HG02571 (cell line): ENCODE measurements at regions not wholly inside any gene's neighbourhood (a gene's known extent, or its start where the extent isn't known, plus 50 kb on each side); places are given as distances from the start of the nearest gene placed in this dataset.

Experiments used
- ATAC-seq: cut with Tn5 transposase; IDR thresholded peaks from one replicate; pipeline ENCODE4 v1.9.1; 2021; ENCODE audit warnings: mild to moderate bottlenecking, moderate library complexity; ENCODE audit not compliant: unreplicated experiment

DNA sequence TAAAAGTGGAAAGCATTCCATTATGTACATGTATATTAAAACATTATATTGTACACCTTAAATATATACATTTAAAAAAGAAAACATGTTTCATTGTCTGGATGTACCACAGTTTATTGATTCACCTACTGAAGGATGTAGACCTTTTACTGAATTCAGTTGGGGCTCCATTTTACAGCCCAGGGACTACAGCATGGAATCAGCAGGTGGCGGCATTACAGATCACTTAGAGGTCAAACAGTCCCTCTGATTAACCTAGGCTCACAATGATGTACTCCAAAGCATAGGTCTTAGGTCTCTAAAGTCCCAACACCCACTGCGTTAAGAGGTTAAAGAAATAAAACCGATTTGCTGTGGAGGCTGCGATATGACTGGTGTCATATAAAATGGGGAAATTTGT lies 490.9 kb downstream of the SHISA9 start:
- no peak for ATAC-seq

DNA sequence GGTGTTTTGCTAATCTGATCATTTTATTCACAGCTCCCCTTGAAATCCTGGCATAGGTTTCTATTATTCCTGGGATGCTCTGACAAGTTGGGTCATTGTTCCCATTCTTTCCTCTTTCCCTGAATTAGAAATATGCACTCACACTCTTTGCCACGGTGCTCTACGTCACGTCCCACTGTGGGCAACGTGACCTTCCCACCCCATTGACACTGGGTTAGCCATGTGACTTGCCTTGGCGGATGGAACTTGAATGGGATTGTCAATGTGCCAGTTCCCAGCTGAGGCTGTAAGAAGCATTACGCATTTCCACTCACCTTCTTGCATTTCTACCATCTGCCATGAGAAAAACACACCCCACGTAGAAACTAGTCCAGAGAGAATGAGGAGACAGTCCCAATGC lies 492.4 kb downstream of the SHISA9 start:
- ATAC-seq, result no peak

DNA sequence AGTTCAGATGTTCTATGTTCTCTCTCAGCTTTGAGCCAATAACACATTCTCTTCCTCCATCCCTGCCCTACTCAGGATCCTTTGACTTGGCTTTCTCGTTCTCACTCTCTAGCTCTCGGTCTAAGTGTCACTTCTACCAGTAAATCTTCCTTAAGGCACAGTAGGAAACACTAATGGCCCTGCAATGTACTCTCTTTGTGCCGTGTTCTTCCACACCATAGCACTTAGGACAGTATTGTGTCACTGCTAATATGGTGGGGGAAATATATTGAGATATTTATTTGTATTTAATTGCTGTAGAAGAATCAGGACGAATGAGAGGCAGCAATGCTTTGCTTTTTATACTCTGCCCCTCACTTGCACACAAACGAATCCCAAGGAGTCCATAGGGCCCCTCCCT lies 493.1 kb downstream of the SHISA9 start:
- ATAC-seq, result no peak

DNA sequence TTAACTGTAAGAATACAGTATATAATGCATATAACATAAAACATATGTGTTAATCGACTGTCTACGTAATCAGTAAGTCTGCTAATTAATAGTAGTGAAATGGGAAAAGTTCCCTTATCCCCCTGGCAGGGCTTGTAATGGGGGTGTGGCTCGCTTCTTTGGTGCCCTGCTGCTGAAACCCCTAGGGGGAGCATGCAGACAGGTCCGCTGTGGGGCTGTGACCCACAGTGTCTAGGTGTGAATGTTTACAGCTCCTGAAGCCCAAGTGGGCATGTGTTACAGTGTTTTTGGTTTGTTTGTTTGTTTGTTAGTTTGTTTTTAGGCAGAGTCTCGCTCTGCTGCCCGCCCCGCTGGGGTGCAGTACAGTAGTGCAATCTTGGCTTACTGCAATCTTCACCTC lies 495.7 kb downstream of the SHISA9 start:
- no peak for ATAC-seq

DNA sequence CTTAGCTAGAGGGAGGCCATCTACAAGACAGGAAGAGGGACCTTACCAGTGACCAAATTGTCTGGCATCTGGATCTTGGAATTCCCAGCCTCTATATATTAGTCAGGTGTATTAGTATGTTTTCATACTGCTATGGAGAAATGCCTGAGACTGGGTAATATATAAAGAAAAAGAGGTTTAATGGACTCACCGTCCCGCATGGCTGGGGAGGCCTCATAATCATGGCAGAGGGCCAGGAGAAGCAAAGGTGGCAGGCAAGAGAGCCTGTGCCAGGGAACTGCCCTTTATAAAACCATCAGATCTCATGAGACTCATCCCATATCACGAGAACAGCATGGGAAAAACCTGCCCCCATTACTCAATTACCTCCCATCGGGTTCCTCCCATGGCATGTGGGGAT lies 500.2 kb downstream of the SHISA9 start:
- no peak for ATAC-seq

DNA sequence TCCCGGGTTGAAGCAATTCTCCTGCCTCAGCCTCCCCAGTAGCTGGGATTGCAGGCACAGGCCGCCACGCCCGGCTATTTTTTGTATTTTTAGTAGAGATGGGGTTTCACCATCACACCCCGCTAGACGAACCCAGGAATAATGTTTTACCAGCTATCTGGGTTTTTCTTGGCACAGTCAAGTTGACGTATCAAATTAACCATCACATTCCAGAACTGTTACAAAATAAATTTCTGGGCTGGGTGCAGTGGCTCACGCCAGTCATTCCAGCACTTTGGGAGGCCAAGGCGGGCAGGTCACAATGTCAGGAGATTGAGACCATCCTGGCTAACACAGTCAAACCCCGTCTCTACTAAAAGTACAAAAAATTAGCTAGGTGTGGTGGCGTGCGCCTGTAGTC lies 501.2 kb downstream of the SHISA9 start:
- no peak for ATAC-seq

DNA sequence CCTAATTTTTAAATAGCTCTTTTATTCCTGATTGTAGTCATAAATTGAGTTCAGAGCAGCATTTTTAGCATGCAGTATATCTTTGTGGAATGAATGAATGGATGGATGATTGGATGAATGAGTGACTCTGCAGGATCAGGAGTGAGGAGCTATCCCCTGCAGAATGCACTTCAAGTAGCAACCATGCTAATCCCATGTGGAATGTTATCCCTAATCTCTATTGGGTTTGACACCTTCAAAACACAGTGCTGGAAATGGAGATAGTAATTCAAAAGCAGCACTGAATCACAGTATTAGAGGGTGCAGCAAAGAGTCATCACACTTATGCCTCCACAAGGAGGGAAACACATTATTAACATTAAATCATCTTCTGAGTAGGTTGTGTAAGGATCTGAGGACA lies 501.9 kb downstream of the SHISA9 start:
- no peak for ATAC-seq

DNA sequence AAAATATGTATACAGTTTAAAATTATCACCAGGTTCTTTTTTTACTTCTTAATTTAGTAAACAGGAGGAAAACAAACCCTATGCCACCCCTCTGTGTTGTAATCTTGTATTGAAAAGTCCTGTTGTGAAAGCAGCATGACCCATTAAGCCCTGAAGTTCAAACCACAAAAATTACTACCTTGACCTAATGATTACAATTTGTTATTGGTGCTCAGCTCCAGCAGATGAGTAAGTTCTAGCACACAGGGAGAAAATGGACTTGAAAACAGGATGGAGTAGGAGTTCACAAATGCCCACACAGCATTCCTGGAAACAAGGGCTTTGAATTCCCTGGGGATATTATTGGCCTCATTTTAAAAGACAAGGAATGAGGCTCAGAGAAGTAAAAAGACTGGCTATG lies 505.8 kb upstream of the ERCC4 start:
- ATAC-seq, result no peak

DNA sequence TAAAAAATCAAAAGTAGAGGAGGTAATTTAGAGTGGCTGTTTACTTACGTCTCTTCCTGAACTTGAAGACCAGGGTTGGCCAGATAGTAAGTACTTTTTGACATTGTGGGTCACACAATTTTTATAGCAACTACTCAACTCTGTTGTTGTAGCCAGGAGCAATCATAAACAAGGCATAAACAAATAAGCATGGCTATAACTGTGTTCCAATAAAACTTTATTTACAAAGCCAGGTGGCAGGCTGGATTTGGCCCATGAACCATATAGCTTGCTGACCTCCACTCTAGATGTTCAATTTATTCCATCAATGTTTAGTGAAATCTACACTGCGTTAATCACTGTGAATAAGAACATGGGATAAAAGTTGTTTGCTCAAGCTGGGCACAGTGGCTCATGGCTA lies 500.4 kb upstream of the ERCC4 start:
- ATAC-seq, result no peak

DNA sequence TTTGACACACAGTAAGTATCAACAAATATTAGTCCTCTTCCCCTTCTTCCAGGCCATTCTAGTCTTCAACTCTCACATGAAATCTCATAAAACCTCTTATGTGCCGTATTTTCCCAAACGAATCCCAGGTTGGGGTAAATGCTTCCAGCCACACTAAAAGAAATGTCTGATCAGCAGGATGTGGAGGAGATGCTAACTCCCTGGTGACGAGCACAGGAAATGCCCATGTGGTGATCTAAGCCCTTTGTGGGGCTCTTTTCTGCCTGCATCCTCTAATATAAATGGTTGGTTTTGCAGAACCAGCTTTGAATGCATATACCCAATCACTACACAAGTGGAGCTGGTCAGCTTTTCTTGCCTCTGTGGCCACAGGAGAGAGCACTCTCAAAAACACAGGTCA lies 498.2 kb upstream of the ERCC4 start:
- ATAC-seq, result no peak

DNA sequence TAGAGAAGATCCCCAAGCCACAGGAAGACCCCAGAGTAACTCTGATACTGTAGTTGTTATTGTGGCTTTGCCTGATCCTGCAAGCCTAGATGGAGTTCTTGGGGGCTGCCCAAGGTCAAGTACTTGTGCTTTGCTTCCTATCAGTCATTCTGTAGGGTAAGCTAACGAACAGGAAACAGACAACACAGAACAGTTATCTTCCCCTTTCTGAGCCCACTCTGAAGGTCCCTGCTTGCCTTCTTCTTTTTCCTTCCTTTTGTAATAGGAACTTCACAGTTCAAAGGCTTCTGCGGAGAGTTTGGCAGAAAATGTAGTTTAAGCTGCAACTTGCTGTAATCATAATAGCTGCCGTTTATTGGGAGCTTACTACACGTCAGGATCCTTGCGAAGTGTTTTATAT lies 494.1 kb upstream of the ERCC4 start:
- no peak for ATAC-seq

DNA sequence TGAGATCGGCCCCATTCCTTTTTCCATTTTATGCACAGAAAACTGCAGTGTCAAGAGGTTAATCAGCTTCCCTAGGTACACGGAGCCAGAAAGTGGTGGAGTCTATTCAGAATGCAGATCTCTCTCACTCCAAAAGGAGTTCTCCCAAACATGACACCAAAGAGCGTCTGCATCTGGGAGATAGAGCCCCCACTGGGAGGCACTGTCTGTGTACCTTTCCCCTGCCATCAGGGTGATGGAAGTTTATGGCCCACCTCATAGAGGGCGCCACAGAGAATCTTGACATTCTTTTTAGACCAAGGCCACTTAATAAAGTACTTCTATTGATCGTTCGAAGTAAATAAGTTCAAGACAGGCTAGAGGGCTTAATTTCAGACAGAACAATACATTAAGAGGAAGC lies 493.7 kb upstream of the ERCC4 start:
- no peak for ATAC-seq

DNA sequence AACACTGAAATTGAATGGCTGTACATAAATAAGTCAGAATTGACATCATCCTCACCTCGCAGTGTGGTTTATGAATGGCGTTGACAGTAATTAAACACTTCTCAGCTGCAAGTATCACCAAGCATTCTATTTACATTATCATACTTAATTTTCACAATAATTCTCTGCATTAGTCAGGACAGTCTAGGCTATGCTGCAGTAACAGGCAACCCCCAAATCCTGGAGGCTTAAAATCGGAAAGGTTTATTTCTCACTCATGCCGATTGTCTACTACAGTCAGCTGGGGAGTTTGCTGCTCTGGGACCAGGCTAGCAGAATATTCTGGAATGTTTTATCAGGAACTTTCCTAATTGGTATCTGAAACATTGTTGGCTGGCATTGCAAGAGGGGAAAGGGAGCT lies 493.2 kb upstream of the ERCC4 start:
- no peak for ATAC-seq

DNA sequence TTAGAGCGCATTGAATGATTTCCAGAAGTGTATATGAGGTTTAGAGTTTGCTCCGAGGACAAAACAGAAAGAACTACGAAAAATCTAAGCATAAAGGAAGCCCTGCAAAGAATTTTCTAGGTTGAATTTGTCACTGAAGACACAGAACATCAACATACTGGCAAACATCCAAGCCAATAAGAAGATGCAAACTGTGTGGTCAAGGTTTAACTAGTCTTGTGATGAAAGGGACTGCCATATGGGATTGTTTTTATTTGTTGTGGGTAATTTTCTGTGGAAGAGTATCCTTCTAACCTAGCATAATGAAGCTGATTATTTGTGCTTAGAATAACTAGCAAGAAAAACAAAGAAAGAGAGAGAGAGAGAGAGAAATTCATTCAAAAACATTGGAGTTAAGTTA lies 492.0 kb upstream of the ERCC4 start:
- ATAC-seq, result no peak

DNA sequence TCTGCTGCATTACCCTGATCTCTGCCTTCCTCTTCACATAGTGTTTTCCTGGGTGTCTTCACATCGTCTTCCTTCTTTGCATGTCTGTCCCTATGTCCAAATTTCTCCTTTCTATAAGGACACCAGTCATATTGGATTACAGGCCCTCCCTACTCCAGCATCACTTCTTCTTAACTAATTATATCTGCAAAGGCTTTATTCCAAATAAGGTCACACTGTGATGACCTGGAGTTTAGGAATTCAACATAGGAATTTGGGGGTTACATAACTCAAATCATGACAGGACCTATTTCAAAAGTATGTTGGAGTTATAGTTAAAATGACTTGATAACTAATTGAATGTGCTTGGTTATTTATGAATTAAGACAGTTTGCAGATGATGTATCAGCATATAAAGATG lies 490.5 kb upstream of the ERCC4 start:
- no peak for ATAC-seq

DNA sequence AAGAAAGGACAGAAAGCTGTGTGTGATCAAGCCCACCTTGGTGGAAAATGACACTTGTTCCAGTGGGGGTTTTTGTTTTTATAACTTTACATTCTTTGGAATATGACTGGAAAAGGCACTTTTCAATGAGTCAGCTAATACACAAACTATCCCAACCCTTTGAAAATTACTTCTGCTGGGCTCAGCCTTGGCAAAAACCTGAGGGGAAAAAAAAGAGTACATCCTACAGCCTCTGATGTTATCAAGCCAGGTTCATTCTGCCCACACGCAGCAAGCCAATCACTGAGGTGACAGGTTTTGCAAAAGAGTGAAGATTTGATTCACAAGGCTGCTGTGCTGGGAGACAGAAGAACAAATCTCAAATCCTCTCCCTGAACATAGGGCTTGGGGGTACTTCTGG lies 484.5 kb upstream of the ERCC4 start:
- no peak for ATAC-seq

DNA sequence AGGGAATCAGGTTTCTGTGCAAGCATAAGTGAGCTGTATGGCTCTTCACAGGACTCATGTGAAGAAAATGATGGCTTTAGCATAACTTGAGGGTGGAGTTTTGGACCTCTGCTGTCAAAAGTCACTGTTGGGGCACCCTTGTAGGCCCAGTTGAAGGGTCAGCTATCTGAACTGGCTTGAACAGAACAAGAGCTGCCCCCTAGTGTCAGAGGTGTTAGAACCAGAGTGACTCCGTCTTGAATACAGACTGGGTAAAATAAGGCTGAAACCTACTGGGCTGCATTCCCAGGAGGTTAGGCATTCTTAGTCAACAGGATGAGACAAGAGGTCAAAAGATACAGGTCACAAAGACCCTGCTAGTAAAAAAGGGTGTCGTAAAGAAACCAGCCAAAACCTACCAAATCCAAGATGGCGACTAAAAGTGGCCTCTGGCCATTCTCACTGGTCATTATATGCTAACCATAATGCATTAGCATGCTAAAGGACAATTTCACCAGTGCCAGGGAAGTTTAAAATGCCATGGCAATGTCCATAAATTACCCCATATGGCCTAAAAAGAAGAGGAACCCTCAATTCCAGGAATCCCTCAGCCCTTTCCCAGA lies 484.0 kb upstream of the ERCC4 start:
- no peak for ATAC-seq

DNA sequence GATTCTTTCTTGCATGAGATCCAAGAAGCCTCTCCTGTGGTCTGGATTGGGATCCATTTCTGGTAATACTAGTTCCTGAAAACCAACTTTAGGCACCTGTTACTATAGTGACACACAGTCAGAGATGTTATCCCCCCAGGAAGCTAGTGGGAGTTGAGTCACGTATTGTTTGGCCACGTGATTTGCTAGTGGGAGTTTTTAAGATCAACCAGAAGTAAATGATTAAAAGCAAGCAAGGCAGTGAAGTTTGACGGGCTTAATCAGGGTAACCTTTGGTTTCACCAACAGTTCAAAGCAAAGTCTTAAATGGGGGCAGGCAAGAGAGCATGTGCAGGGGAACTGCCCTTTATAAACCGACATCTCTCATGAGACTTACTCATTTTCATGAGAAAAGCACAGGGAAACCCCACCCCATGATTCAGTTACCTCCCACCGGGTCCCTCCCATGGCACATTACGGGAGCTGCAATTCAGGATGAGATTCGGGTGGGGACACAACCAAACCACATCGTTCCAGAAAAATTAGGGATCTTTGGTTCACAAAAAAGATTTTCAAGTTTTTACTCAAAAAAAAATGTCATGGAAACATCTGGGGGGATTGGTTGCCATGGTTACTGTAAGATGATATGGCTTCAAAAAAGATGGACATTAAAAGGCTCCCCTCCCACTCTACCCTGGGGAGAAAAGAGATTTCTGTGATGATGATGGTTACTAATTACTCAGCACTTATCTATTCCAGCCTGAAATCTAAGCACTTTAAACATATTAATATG lies 483.1 kb upstream of the ERCC4 start:
- peak; percentile 56 for ATAC-seq

DNA sequence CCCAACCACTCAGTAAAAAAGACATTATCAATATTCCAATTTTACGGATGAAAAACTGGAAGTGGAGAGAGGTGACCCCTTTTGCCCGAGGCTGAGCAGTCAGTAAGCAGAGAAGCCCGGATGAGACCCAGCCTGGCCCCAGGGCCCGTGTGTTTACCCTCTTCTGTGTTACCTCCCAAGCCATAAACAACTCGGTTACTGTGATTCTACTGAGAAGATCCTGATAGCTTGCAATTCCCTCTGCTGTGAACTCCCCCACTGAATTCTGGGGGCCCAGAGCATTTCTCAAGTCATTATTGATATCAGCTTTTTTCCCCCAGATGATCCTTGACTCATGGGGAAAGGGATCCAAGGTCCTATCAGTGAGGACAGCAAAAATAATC lies 482.6 kb upstream of the ERCC4 start:
- no peak for ATAC-seq

DNA sequence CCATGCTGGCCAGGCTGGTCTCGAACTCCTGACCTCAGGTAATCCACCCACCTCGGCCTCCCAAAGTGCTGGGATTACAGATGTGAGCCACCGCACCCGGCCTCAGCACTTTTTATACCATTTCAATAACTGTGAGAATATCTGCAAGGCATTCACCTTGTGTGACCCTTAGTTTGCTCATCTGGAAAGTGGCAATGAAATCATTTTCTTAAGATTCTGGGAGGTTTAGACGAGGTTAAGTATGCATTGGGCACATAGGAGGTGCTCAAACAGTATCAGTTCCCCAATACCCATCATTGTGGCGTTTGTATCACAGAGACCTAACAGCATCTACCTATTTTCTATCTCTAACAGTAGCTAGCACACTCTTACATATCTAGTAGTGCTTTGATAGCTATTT lies 481.9 kb upstream of the ERCC4 start:
- ATAC-seq, result no peak

DNA sequence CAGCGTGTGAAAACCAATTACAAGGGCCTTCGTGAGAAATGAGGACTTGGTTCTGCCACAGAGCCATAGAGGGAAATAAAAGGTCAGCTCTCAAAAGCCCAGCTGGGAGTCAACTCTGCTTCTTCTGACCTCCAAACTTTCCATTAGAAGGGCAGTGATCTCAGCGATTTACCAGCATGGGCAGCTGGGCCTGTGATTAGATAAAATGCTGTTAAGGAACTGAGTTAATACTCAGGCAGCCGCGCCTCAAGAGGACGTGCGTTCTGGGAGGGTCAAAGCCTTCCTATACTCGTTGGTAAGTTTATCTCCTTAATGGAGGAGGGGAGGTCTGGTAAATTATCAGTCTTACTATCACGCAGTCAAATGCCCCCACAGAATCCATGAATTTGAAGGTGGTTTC lies 480.2 kb upstream of the ERCC4 start:
- no peak for ATAC-seq

DNA sequence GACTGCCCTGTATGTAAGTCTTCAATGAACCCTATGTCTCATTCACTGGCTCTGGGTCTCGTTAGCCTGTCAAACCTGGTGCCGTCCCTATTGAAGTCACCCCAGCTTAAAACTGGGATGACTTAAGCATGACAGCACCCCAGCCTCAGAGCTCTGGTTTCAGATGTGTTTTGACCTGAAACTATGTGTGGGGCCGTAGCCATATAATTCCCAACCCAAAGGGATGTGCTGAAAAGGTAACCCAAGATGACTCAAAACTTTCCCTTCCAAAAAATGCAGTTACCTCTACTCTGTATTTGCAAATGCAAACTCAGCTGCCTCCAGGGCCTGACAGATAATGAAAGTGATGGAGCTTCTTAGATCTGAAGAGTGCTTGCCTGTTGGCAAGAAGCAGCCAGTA lies 478.3 kb upstream of the ERCC4 start:
- ATAC-seq, result peak; percentile 44

DNA sequence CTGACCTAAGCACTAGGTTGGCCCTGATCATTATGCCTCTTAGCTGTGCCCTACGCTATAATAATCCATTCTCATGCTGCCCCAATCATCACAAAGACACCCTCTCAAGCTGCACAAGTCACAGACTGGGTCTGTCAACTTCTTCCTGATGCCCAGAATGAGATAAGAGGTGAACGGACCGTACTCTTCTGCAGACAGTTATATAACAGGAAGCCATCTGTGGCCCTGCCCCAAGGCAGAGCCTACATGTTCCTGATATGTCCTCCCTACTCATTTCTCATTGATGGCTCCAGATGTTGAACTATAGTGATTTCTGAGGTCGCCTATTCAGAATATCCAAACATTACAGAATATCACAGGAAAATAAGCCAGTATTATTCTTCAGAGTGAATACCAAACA lies 471.6 kb upstream of the ERCC4 start:
- ATAC-seq, result no peak
